Testis (tissue), 2 donors: ENCODE measurements at regions not wholly inside any gene's neighbourhood (a gene's known extent, or its start where the extent isn't known, plus 50 kb on each side); places are given as distances from the start of the nearest gene placed in this dataset.

Experiments
- DNase-seq: peaks from one replicate; pipeline ENCODE4 v3.0.0-alpha.2; 2019
- H3K27ac ChIP-seq, 2 donors: fragments of 200-600 bp; sonication (generic); one replicate each; pipeline ENCODE4 v1.5.1; 2019
- H3K27me3 ChIP-seq: fragments of 200-600 bp; sonication (generic); one replicate; pipeline ENCODE4 v1.5.1; 2019
- H3K36me3 ChIP-seq: fragments of 200-600 bp; sonication (generic); one replicate; pipeline ENCODE4 v1.5.1; 2017; ENCODE audit warnings: low read depth; ENCODE audit errors: missing control alignments
- H3K4me1 ChIP-seq: fragments of 200-600 bp; sonication (generic); one replicate; pipeline ENCODE4 v1.5.1; 2019
- H3K4me3 ChIP-seq, 2 donors: fragments of 200-600 bp; sonication (generic); one replicate each; pipeline ENCODE4 v1.5.1; 2017 to 2019
- H3K9me3 ChIP-seq: fragments of 200-600 bp; sonication (generic); one replicate; pipeline ENCODE4 v1.5.1; 2017
- POLR2A ChIP-seq: fragments of 450-650 bp; IDR thresholded peaks from one replicate; pipeline ENCODE4 v1.6.1; 2017; ENCODE audit warnings: antibody characterized with exemption, mild to moderate bottlenecking, moderate library complexity
- WGBS, 2 donors: methylation state at CpG; one replicate each; pipeline ENCODE4 v1.1.5; 2018; 5-methylcytosine and 5-hydroxymethylcytosine counted together
- intact Hi-C: fragments of 100-400 bp; cut with DNase I; formaldehyde crosslinking; loops from one replicate; pipeline ENCODE4 v1.15.1; 2023; ENCODE audit warnings: low total_unique reads
- TF ChIP-seq, protein P1 (sequence below), 3 experiments: fragments of 450-650 bp in 2 of 3; fragments of 200-600 bp in 1 of 3; sonication (generic) in 1 of 3; IDR thresholded peaks; one replicate each; pipeline ENCODE4 v1.5.1; 2016 to 2019; ENCODE audit warnings: antibody characterized with exemption in 3 of 3, mild to moderate bottlenecking in 2 of 3, moderate library complexity in 1 of 3

DNA sequence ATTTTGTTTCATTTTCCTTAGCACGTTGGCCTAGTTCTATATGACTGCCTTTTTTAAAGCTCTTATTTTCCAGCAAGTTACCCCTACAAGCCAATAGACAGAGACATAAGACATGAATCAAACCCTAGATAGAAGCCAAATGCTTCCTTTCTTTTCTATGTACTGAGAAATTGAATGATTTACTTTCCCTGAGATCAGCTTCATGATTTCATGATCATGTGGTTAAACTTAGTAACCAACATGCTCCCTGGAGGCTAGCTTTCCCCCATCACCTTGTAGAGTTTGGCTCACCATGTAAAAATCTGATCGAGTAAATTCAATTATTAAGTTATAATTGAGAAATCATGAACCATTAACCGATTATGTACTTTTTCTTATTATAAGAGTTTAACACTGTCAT, 148.1 kb upstream of the LRIG3 start:
- Histone ChIP-seq H3K27me3 (no peaks in the 10 kb centered on the region), H3K4me3 (no peak overlapping the region), H3K4me1 (no peaks in the 10 kb centered on the region), H3K9me3 (no peaks in the 10 kb centered on the region), H3K27ac (no peak overlapping the region), H3K36me3 (no peaks in the 10 kb centered on the region)
- 90% methylated on average over 3 of the region's 3 CpGs for WGBS, 2 donors
- no peak for DNase-seq
- TF ChIP-seq, protein P1, sequence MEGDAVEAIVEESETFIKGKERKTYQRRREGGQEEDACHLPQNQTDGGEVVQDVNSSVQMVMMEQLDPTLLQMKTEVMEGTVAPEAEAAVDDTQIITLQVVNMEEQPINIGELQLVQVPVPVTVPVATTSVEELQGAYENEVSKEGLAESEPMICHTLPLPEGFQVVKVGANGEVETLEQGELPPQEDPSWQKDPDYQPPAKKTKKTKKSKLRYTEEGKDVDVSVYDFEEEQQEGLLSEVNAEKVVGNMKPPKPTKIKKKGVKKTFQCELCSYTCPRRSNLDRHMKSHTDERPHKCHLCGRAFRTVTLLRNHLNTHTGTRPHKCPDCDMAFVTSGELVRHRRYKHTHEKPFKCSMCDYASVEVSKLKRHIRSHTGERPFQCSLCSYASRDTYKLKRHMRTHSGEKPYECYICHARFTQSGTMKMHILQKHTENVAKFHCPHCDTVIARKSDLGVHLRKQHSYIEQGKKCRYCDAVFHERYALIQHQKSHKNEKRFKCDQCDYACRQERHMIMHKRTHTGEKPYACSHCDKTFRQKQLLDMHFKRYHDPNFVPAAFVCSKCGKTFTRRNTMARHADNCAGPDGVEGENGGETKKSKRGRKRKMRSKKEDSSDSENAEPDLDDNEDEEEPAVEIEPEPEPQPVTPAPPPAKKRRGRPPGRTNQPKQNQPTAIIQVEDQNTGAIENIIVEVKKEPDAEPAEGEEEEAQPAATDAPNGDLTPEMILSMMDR (IDR thresholded peaks at IDR 0.05): no peak
- TF ChIP-seq POLR2A: no peak
- intact Hi-C loops: no loop called here

DNA sequence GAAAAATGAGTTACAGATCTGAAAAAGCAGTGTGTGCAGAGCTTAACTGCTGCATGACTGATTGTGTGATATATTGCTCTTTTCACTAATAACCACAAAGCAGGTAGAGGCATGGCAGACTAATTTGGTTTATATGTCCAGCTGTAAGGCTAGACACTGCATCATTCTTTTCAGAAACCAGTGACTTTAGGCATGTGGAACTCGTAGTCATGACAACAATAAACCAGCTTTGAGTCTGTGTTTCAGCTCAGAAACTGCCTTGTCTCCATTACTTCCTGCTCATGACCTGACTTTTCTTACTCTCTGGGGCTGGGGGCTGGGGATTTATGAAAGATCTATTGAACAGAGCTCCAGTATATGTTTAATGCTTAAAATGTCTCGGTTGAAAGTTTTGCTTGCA, 146.8 kb upstream of the LRIG3 start:
- no peak for DNase-seq
- no peaks in the 10 kb centered on the region for H3K9me3 ChIP-seq

DNA sequence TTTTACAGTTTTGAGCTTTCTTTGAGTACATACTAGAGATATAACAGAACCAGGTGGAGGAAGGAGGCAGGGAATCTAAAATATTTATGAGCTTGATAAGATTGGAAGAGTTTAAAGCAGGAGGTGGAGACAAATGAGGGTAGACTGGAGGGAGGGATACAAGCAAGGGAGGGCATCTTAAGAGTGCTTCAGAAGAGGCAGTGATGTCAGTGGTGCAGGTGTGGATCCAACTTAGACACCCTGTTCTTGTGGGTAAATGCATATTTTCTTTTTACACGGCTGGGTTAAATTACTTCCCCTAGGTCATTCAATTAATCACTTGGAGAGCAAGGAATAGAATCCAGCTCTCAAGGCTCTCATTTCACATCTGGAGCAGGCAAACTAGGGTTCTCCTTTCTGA, 146.1 kb upstream of the LRIG3 start:
- H3K4me1 ChIP-seq: no peaks in the 10 kb centered on the region
- WGBS, 2 donors: 37 to 49% methylated on average over 1 of the region's 1 CpG
- DNase-seq: no peak
- intact Hi-C loops: no loop called here
- no peak for TF ChIP-seq POLR2A
- TF ChIP-seq, protein P1 (IDR thresholded peaks at IDR 0.05): no peak
- no peak overlapping the region for H3K4me3 ChIP-seq
- no peaks in the 10 kb centered on the region for H3K36me3 ChIP-seq
- H3K9me3 ChIP-seq: no peaks in the 10 kb centered on the region
- no peaks in the 10 kb centered on the region for H3K27me3 ChIP-seq
- H3K27ac ChIP-seq: no peak overlapping the region

More for the DNA sequence above, 146.8 kb upstream of the LRIG3 start:
- H3K27ac ChIP-seq: no peak overlapping the region
- H3K27me3 ChIP-seq: no peaks in the 10 kb centered on the region
- no peaks in the 10 kb centered on the region for H3K4me1 ChIP-seq
- intact Hi-C loops: no loop called here
- WGBS, 2 donors: 70 to 72% methylated on average over 2 of the region's 2 CpGs
- no peak overlapping the region for H3K4me3 ChIP-seq
- no peaks in the 10 kb centered on the region for H3K36me3 ChIP-seq
- TF ChIP-seq, protein P1 (IDR thresholded peaks at IDR 0.05): no peak
- TF ChIP-seq POLR2A: no peak

DNA sequence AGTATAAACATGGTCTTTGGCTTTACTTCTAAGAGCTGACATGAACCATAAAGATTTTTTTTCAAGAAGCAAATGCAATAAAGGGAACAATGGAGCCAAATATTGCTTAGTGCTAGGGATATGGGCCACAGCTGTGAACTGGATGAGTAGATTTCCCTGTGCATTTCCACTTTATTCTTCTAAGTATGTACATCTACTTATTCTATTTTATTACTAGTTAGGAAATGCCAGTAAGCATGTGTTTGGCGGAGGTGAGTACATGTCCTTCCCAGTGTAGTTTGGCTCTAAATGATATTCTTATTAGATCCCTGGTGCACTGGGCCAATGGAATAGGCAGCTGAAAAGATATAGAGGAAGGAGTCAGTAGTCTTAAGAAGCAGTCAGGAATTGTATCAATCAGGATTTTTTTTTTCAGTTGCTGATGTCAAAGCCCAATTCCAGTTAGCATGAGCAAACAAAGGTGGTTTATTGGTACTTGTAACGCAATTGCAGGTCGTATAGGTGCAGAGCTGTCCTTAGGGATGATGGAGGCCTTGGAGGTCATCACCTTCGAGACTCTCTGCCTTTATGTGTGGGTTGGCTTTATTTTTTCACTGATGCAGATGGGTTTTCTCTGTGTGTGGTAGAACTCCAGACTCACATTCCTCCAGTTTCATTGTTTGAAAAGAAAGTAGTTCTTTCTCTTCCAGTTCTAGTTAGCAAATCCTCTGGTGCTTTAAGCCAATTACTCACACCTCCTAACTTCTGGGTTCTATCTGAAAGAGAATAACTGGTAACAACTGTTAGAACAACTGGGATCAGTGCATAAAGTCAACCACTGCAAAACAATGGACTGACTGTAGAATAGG, 139.0 kb upstream of the LRIG3 start:
- Histone ChIP-seq H3K9me3 (no peaks in the 10 kb centered on the region), H3K4me1 (no peaks in the 10 kb centered on the region), H3K27me3 (no peaks in the 10 kb centered on the region), H3K4me3 (no peak overlapping the region), H3K36me3 (no peaks in the 10 kb centered on the region), H3K27ac (no peak overlapping the region)
- 70 to 72% methylated on average over 4 of the region's 4 CpGs for WGBS, 2 donors
- intact Hi-C loops: no loop called here
- no peak for DNase-seq
- no peak for TF ChIP-seq POLR2A
- TF ChIP-seq, protein P1 (IDR thresholded peaks at IDR 0.05): no peak

DNA sequence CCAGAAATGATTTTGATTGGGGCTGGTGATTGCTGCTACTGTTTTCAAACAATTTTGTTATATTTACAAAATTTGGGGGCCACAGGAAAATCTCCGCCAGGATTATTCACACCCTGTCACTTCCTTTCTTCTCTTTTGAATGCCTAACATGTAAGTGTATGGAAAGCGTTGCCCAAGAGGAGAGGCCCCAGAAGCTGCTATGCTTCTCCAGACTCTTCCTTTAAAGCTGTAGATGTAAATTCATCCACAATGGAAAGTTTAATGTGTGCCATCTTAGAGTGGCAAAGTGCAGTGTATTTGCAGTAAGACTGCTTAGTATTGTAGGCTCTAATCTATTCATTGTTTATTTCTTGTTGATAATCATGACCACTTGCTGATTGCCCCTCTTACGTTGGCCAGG, 136.7 kb upstream of the LRIG3 start:
- Histone ChIP-seq H3K27ac (no peak overlapping the region), H3K27me3 (no peaks in the 10 kb centered on the region), H3K4me1 (no peaks in the 10 kb centered on the region), H3K9me3 (no peaks in the 10 kb centered on the region), H3K36me3 (no peaks in the 10 kb centered on the region), H3K4me3 (no peak overlapping the region)
- DNase-seq: no peak
- 90 to 94% methylated on average over 3 of the region's 3 CpGs for WGBS, 2 donors
- TF ChIP-seq POLR2A: no peak
- TF ChIP-seq, protein P1 (IDR thresholded peaks at IDR 0.05): no peak
- intact Hi-C loops: no loop called here
